ENCODE measurements at regions not wholly inside any gene's neighbourhood (a gene's known extent, or its start where the extent isn't known, plus 50 kb on each side); places are given as distances from the start of the nearest gene placed in this dataset.
"Not testable (repeated sequence)": the region's sequence is repeated elsewhere in the genome, so short reads cannot be mapped to it uniquely, and the experiment has no call there.

DNA sequence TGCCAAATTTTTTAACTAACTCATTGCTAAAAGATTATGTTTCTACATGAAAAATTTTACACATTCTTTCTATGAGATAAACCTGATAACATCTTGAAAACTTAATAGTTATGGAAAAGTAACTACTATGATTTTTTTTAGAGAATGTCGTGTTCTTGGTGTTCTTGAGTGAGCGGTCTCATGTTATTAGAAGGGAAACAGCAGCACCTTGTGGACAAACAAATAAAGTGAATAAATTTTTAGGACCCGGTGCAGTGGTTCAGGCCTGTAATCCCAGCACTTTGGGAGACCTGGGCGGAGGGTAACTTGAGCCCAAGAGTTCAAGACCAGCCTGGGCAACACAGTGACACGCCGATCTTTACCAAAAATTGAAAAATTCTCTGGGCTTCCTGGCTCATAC, 166.0 kb downstream of the FOXD4L6 start:
- TF ChIP-seq POLR2A, CTCF (IDR thresholded peaks at IDR 0.05): not testable (repeated sequence)

All from ovary (tissue), 3 donors.